Common myeloid progenitor, CD34-positive (primary cell): ENCODE measurements at regions not wholly inside any gene's neighbourhood (a gene's known extent, or its start where the extent isn't known, plus 50 kb on each side); places are given as distances from the start of the nearest gene placed in this dataset.

Source experiments
- CTCF ChIA-PET: fragments of 350-600 bp; sonication (Branson Sonifier 250); formaldehyde crosslinking; loops from one replicate; lab custom pipeline; 2021; ENCODE audit warnings: antibody characterized with exemption; lab: Charles Lee
- POLR2A ChIA-PET: fragments of 350-600 bp; sonication (Branson Sonifier 250); formaldehyde crosslinking; loops from one replicate; lab custom pipeline; 2021; ENCODE audit warnings: antibody characterized with exemption; lab: Charles Lee
- DNase-seq, 3 donors: peaks; one replicate each; pipeline versions ENCODE4 v3.0.0 to v3.0.0-alpha.2; 2013
- H3K27ac ChIP-seq, 2 experiments: 1 replicate in 1 of 2; 2 replicates in 1 of 2; pipeline ENCODE4 v1.7.0; 2013; ENCODE audit warnings: inconsistent platforms in 2 of 2, low read length in 2 of 2, mild to moderate bottlenecking in 2 of 2, low read depth in 1 of 2, moderate library complexity in 1 of 2; ENCODE audit not compliant: severe bottlenecking in 2 of 2, insufficient read depth in 1 of 2, poor library complexity in 1 of 2
- H3K27me3 ChIP-seq, 5 experiments: replicated peaks in 2 of 5; 1 replicate in 3 of 5; 2 replicates in 2 of 5; pipeline versions ENCODE4 v1.6.1 to v1.7.0; 2013; ENCODE audit warnings: low read length in 4 of 5, mild to moderate bottlenecking in 2 of 5, moderate library complexity in 2 of 5, inconsistent platforms in 1 of 5; ENCODE audit not compliant: insufficient read depth in 5 of 5, control insufficient read depth in 4 of 5
- H3K36me3 ChIP-seq, 4 experiments: 1 replicate in 2 of 4; 2 replicates in 2 of 4; pipeline versions ENCODE4 v1.6.1 to v1.7.0; 2013; ENCODE audit warnings: low read length in 3 of 4, control low read depth in 1 of 4, mild to moderate bottlenecking in 1 of 4; ENCODE audit not compliant: control insufficient read depth in 4 of 4, insufficient read depth in 4 of 4
- H3K4me1 ChIP-seq, 4 experiments: 1 replicate in 3 of 4; 2 replicates in 1 of 4; pipeline versions ENCODE4 v1.6.1 to v1.7.1; 2013; ENCODE audit warnings: low read length in 3 of 4, mild to moderate bottlenecking in 3 of 4, control low read depth in 1 of 4, inconsistent platforms in 1 of 4, moderate library complexity in 1 of 4; ENCODE audit not compliant: control insufficient read depth in 4 of 4, insufficient read depth in 4 of 4; ENCODE audit errors: control extremely low read depth in 1 of 4
- H3K4me3 ChIP-seq, 7 experiments: 1 replicate in 4 of 7; 2 replicates in 3 of 7; pipeline versions ENCODE4 v1.5.1 to v1.7.0; 2013; ENCODE audit warnings: mild to moderate bottlenecking in 7 of 7, low read length in 6 of 7, moderate library complexity in 6 of 7, inconsistent platforms in 2 of 7, low read depth in 2 of 7, control low read depth in 1 of 7; ENCODE audit not compliant: insufficient read depth in 4 of 7, control insufficient read depth in 1 of 7; ENCODE audit errors: extremely low read depth in 1 of 7
- H3K9me3 ChIP-seq, 5 experiments: 1 replicate in 4 of 5; 2 replicates in 1 of 5; pipeline versions ENCODE4 v1.6.1 to v1.7.1; 2013; ENCODE audit warnings: low read length in 4 of 5, mild to moderate bottlenecking in 2 of 5, inconsistent platforms in 1 of 5, low read depth in 1 of 5, moderate library complexity in 1 of 5; ENCODE audit not compliant: control insufficient read depth in 4 of 5, insufficient read depth in 2 of 5; ENCODE audit errors: control extremely low read depth in 1 of 5
- WGBS: methylation state at CpG from one replicate; pipeline ENCODE4 v1.1.5; 2013; ENCODE audit not compliant: insufficient coverage; 5-methylcytosine and 5-hydroxymethylcytosine counted together

GRCh38 chr7:24469118-24469517 is 104.1 kb upstream of the PALS2 start:
- H3K27me3 ChIP-seq: no peaks in the 10 kb centered on the region
- POLR2A ChIA-PET: no interaction called here
- CTCF ChIA-PET: no interaction called here

GRCh38 chr7:24472093-24472492 is 101.2 kb upstream of the PALS2 start:
- no peak overlapping the region for H3K27ac ChIP-seq

More at GRCh38 chr7:24469118-24469517, 104.1 kb upstream of the PALS2 start:
- Histone ChIP-seq H3K4me3 (no peak overlapping the region), H3K27ac (no peak overlapping the region), H3K9me3 (no peaks in the 10 kb centered on the region), H3K4me1 (peaks cover 0 to 4% (median 0%) of the 10 kb centered on the region in 4 experiments), H3K36me3 (no peaks in the 10 kb centered on the region)
- no CpG with 5 or more reads among the region's 2 CpGs for WGBS
- no peak for DNase-seq

GRCh38 chr7:24475166-24475961 is 97.9 kb upstream of the PALS2 start:
- CTCF ChIA-PET: no interaction called here

More at GRCh38 chr7:24472093-24472492, 101.2 kb upstream of the PALS2 start:
- no peak for DNase-seq
- WGBS: no CpG with 5 or more reads among the region's 1 CpG
- Histone ChIP-seq H3K9me3 (no peaks in the 10 kb centered on the region), H3K27me3 (no peaks in the 10 kb centered on the region), H3K4me3 (no peak overlapping the region), H3K36me3 (no peaks in the 10 kb centered on the region), H3K4me1 (peaks cover 0 to 2% (median 0%) of the 10 kb centered on the region in 4 experiments)
- ChIA-PET POLR2A (no interaction called here), CTCF (no interaction called here)

GRCh38 chr7:24476227-24476626 is 97.0 kb upstream of the PALS2 start:
- ChIA-PET POLR2A (no interaction called here), CTCF (no interaction called here)
- no peaks in the 10 kb centered on the region for H3K36me3 ChIP-seq
- no peak for DNase-seq
- no peak overlapping the region for H3K27ac ChIP-seq
- no peaks in the 10 kb centered on the region for H3K9me3 ChIP-seq
- no peaks in the 10 kb centered on the region for H3K27me3 ChIP-seq
- no peak overlapping the region for H3K4me3 ChIP-seq
- 100% methylated on average over 3 of the region's 6 CpGs for WGBS
- H3K4me1 ChIP-seq: peaks cover 2 to 19% (median 7%) of the 10 kb centered on the region in 4 experiments

More at GRCh38 chr7:24475166-24475961, 97.9 kb upstream of the PALS2 start:
- POLR2A ChIA-PET: no interaction called here
- Histone ChIP-seq H3K9me3 (no peaks in the 10 kb centered on the region), H3K4me1 (peaks cover 2 to 19% (median 7%) of the 10 kb centered on the region in 4 experiments), H3K4me3 (no peak overlapping the region), H3K36me3 (no peaks in the 10 kb centered on the region), H3K27me3 (no peaks in the 10 kb centered on the region), H3K27ac (no peak overlapping the region)
- DNase-seq: peak in 2 of 3 donors; percentile 16
- 92% methylated on average over 7 of the region's 8 CpGs for WGBS

GRCh38 chr7:24477398-24478136 is 95.7 kb upstream of the PALS2 start:
- Histone ChIP-seq H3K4me3 (no peak overlapping the region), H3K27ac (peak overlapping the region in 1 of 2 experiments; percentile 35), H3K36me3 (no peaks in the 10 kb centered on the region), H3K27me3 (no peaks in the 10 kb centered on the region), H3K4me1 (peaks cover 2 to 19% (median 7%) of the 10 kb centered on the region in 4 experiments), H3K9me3 (no peaks in the 10 kb centered on the region)
- CTCF ChIA-PET: no interaction called here
- 27% methylated on average over 5 of the region's 5 CpGs for WGBS
- peak; percentile 63 to 94 (median 92) for DNase-seq
- POLR2A ChIA-PET: no interaction called here

GRCh38 chr7:24478137-24478655 is 95.1 kb upstream of the PALS2 start:
- no peak overlapping the region for H3K4me3 ChIP-seq
- peaks cover 2 to 19% (median 7%) of the 10 kb centered on the region in 4 experiments for H3K4me1 ChIP-seq
- ChIA-PET POLR2A (no interaction called here), CTCF (no interaction called here)
- H3K27me3 ChIP-seq: no peaks in the 10 kb centered on the region
- no peaks in the 10 kb centered on the region for H3K36me3 ChIP-seq
- WGBS: 22% methylated on average over 2 of the region's 3 CpGs
- no peaks in the 10 kb centered on the region for H3K9me3 ChIP-seq
- peak overlapping the region in 1 of 2 experiments; percentile 35 for H3K27ac ChIP-seq
- DNase-seq: no peak
